ENCODE measurements at regions not wholly inside any gene's neighbourhood (a gene's known extent, or its start where the extent isn't known, plus 50 kb on each side); places are given as distances from the start of the nearest gene placed in this dataset.

DNA sequence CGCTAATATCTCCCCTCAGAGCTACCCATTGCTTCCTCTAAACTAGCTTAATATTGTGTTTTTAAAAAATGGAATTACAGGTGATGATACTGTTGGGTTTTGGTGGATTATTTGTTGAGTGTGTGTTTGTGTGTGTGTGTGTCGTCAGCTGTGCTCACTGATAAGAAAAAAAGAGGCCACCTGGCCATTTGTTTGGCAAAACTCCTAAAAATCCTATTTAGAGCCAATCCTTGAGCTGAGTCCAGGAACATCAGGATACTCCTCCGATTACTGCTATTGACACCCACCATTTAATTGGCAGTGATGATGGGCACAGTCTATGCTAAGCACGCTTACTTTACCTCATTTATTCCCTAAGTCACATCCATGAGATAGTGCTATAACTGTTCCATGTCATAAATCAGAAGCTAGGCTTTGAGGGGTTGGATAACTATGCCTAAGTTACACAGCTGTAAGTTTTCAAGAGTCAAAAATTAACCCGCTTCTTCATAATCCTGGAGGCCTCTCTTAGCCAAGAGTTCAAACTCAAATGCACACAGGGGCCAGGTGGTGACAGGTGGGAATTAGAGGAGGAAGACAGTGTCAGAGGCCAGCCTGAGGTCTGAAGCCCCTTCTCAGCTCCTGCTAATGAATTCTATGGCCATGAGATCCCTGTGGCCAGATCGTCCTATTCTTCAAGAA is 1026.6 kb upstream of the TMEM132C start:
- DNase-seq (ENCODE audit: low spot score in 2 of 2), result no peak
- Histone ChIP-seq H3K4me1 (no peaks in the 10 kb centered on the region), H3K4me3 (no peak overlapping the region), H3K9me3 (no peaks in the 10 kb centered on the region), H3K27me3 (ENCODE audit: low read depth) (no peaks in the 10 kb centered on the region), H3K36me3 (replicated peaks) (no peaks in the 10 kb centered on the region)
- in situ Hi-C loops (cut with MboI; ENCODE audit: low sequenced_read_pairs), result no loop called here

DNA sequence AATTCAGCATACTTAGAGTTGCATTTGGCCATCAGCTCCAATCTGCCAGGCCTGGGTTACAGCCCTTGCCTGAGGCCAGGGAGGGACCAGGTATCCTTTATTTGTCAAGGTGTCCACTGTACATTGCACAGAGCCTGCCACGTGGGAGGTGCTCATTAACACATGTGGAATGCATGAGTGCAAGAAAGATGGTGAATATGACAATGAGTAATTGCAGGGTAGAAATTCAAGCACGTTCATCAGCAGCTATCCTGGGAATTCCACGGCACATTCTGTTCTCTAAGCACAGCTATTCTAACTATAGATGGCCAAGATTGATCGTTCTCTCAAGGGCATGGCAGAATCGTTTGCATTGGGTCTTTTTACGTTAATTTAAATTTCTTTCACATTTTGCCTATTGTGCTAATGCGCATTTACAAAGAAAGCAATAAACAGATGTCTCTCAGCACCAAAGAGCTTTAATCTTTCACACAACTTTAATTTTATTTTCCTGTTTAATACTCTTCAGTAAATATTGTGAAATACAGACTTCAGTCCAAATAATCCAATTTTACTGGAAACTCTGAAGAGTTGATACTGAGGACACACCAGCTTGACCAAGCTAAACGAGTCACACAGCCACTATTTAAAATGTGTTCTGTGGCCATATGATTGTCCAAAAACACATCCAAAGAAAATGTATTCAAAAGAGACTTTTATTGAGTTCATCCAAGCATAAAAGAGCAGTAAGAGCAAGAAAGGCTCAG is 1025.7 kb upstream of the TMEM132C start:
- in situ Hi-C loops (cut with MboI; ENCODE audit: low sequenced_read_pairs), result no loop called here
- Histone ChIP-seq H3K9me3 (no peaks in the 10 kb centered on the region), H3K4me1 (no peaks in the 10 kb centered on the region), H3K36me3 (replicated peaks) (no peaks in the 10 kb centered on the region), H3K4me3 (no peak overlapping the region), H3K27me3 (ENCODE audit: low read depth) (no peaks in the 10 kb centered on the region)
- DNase-seq (ENCODE audit: low spot score in 2 of 2), result no peak

DNA sequence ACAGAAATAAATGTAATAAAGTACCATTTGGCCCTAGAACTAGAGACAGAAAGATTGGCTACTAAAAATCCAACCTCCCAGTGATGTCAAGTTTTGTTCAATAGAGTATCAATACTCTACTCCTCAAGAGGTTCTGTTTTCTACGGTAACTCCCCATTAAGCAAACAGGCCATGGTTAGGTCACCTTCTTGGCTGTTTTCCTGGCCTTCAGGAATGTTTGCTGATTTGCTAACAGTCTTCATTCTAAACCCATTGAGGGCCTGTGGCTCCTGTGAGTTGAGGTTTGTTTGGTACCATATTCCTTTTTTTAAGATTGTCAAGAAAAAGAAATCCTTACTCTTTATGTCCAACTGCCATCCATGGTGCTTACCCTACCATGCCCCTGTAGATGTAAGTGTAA is 1022.0 kb upstream of the TMEM132C start:
- Histone ChIP-seq H3K4me1 (no peaks in the 10 kb centered on the region), H3K36me3 (replicated peaks) (no peaks in the 10 kb centered on the region), H3K27me3 (ENCODE audit: low read depth) (no peaks in the 10 kb centered on the region), H3K4me3 (no peak overlapping the region), H3K9me3 (no peaks in the 10 kb centered on the region)
- no peak for DNase-seq (ENCODE audit: low spot score in 2 of 2)
- in situ Hi-C loops (cut with MboI; ENCODE audit: low sequenced_read_pairs), result no loop called here

DNA sequence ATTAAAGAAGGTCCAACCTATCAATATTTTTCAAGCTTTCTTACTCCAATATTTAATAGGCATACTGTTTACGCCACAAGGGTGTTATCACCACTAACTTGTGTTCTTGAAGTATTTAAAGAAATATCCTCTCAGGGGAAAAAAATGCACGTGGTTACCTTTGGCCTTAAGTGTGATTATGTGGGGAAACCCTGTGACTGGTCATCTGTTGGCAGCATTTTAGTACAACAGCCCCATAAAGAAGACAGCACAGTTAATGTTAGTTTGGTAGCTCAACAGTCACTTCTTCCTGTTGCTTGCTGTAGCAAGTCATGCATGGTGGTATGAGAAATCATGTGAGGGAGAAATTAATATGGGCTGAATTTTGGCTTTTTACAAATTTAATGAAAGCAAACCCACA is 1021.5 kb upstream of the TMEM132C start:
- DNase-seq (ENCODE audit: low spot score in 2 of 2), result no peak
- Histone ChIP-seq H3K9me3 (no peaks in the 10 kb centered on the region), H3K4me3 (no peak overlapping the region), H3K4me1 (no peaks in the 10 kb centered on the region), H3K27me3 (ENCODE audit: low read depth) (no peaks in the 10 kb centered on the region), H3K36me3 (replicated peaks) (no peaks in the 10 kb centered on the region)
- in situ Hi-C loops (cut with MboI; ENCODE audit: low sequenced_read_pairs), result no loop called here

DNA sequence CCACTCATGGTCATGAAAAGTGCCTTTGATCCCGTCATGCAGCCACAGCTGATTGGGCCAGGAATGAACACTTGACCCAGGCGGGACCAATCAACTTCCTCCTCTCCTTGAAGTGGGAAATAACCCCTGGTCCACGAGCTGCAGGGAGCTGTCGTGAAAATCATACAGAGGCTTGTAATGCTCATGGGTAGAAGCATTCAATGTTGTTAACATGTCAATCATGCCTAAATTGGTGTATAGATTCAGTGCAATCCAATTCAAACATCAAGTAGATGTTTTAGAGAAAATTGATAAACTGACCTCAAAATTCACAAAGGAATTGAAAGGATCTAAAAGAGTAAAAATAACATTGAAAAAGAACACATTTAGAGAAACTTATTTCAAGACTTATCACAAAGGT is 1019.0 kb upstream of the TMEM132C start:
- in situ Hi-C loops (cut with MboI; ENCODE audit: low sequenced_read_pairs), result no loop called here

DNA sequence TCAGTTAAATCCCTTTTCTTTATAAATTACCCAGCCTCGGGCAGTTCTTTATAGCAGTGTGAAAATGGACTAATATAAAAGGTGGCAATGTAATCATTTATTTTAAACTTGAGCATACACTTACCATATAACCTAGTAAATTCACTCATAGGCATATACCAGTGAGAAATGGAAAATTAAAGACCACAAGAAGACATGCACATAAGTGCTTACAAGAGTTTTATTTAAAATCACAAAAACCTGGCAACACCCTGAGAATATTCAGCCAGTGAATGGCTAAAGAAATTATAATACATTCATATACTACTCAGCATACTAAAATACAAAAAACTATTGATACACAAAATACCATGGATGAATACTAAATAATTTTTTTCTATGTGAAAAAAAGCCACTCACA is 1017.5 kb upstream of the TMEM132C start:
- in situ Hi-C loops (cut with MboI; ENCODE audit: low sequenced_read_pairs), result no loop called here
- no peak for DNase-seq (ENCODE audit: low spot score in 2 of 2)
- no peaks in the 10 kb centered on the region for H3K4me1 ChIP-seq
- no peaks in the 10 kb centered on the region for H3K27me3 ChIP-seq (ENCODE audit: low read depth)
- H3K36me3 ChIP-seq (replicated peaks), result no peaks in the 10 kb centered on the region
- H3K4me3 ChIP-seq, result no peak overlapping the region
- no peaks in the 10 kb centered on the region for H3K9me3 ChIP-seq

More for the DNA sequence above, 1019.0 kb upstream of the TMEM132C start:
- DNase-seq (ENCODE audit: low spot score in 2 of 2), result no peak
- Histone ChIP-seq H3K4me1 (no peaks in the 10 kb centered on the region), H3K9me3 (no peaks in the 10 kb centered on the region), H3K27me3 (ENCODE audit: low read depth) (no peaks in the 10 kb centered on the region), H3K36me3 (replicated peaks) (no peaks in the 10 kb centered on the region), H3K4me3 (no peak overlapping the region)

DNA sequence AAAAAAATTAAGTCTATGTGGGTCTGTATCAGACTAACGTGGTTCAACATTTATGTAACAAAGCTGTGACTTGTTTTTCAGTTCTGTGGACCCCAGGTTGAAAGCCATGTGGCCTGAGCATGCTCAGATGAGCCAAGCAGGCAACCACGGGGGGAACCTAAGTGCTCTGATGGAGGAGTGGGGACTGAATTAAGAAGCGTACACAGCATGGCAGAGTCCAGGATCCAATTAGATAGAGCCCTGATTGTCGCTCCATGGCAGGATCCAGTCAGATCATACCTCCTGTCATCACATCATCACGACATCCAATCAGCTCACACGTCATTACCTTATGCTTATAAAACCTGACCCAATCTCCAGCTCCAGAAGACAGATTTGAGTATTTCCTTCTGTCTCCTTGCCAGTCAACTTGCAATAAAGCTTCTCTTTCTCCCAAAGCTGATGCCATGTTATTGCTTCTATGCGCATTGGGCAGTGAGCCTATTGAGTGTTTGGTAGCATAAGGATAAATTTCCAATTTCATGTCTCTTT is 1013.1 kb upstream of the TMEM132C start:
- no peaks in the 10 kb centered on the region for H3K27me3 ChIP-seq (ENCODE audit: low read depth)
- H3K9me3 ChIP-seq, result no peaks in the 10 kb centered on the region
- H3K4me1 ChIP-seq, result no peaks in the 10 kb centered on the region
- DNase-seq (ENCODE audit: low spot score in 2 of 2), result no peak
- in situ Hi-C loops (cut with MboI; ENCODE audit: low sequenced_read_pairs), result no loop called here
- no peaks in the 10 kb centered on the region for H3K36me3 ChIP-seq (replicated peaks)
- no peak overlapping the region for H3K4me3 ChIP-seq

DNA sequence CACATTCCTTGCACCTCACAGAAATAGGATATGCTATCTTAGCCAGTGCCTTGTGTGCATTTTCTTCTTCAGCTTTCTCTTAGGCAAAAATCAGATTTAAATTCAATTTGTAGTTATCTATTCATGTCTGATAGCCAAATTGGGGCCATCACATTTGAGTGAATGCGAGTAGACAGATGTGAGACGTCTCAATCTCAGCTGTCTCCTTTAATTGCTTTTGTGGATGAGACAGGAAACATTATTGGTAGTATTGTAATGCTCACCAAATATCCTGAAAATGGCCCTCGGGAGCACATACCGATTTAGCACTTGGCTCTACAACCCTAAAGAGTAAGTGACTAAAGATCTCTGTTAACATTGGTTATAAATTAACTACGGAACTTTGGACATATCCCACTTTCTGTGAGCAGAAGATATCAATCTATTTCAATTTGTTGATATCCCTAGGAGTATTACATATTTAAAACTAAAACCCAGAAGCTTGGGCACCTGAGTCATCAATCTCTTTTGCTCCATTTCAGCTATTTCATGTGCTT is 1012.5 kb upstream of the TMEM132C start:
- DNase-seq (ENCODE audit: low spot score in 2 of 2), result no peak
- H3K4me3 ChIP-seq, result no peak overlapping the region
- H3K4me1 ChIP-seq, result no peaks in the 10 kb centered on the region
- H3K36me3 ChIP-seq (replicated peaks), result no peaks in the 10 kb centered on the region
- no peaks in the 10 kb centered on the region for H3K9me3 ChIP-seq
- in situ Hi-C loops (cut with MboI; ENCODE audit: low sequenced_read_pairs), result no loop called here
- no peaks in the 10 kb centered on the region for H3K27me3 ChIP-seq (ENCODE audit: low read depth)

DNA sequence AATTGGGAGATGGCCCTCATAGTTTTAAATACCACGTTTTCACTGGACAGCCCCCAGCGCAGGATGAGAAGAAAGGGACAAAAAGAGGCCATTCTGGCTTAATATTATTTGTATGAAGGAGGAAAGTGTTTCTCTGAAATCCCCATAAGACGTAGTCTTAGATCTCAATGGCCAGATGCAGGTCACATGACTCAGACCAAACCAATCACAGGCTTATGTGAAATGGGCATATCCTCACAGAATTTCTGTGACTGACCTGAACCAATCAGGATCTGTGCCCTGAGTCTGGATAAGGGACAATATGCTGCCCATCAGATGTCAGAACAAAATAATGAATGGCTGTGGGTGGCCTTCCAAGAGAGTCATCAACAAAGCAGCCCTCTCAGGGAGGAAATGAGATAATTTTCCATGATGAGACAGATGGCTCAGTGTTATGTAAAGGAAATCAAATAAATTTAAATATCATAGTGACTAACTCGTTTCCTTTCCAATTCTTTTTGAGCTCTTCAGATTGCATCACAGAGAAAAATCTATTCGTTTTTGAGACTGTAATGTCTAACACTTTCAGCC is 1009.5 kb upstream of the TMEM132C start:
- in situ Hi-C loops (cut with MboI; ENCODE audit: low sequenced_read_pairs), result no loop called here
- no peaks in the 10 kb centered on the region for H3K27me3 ChIP-seq (ENCODE audit: low read depth)
- no peak overlapping the region for H3K4me3 ChIP-seq
- no peak for DNase-seq (ENCODE audit: low spot score in 2 of 2)
- H3K36me3 ChIP-seq (replicated peaks), result no peaks in the 10 kb centered on the region
- H3K4me1 ChIP-seq, result no peaks in the 10 kb centered on the region
- no peaks in the 10 kb centered on the region for H3K9me3 ChIP-seq

DNA sequence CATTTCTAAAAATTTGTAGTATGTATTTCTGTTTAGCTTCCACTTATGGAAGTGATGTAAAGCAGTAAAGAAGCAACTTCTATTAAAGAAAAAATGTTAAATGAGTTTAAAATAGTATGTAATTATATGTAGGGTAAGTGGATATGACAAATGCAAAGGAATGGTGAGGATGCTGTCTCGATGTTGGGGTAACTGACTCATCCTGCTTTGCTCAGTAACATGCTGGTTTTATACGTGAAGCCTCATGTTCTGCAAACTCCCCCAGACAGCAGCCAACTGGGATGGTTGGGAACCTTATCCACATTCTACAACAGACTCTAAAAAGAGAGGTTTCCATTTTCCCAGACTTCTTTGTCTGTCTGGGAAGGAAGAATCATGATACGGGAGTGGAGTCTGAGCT is 1006.4 kb upstream of the TMEM132C start:
- in situ Hi-C loops (cut with MboI; ENCODE audit: low sequenced_read_pairs), result no loop called here
- no peak for DNase-seq (ENCODE audit: low spot score in 2 of 2)
- H3K4me3 ChIP-seq, result no peak overlapping the region
- no peaks in the 10 kb centered on the region for H3K4me1 ChIP-seq
- H3K27me3 ChIP-seq (ENCODE audit: low read depth), result no peaks in the 10 kb centered on the region
- H3K36me3 ChIP-seq (replicated peaks), result no peaks in the 10 kb centered on the region
- H3K9me3 ChIP-seq, result no peaks in the 10 kb centered on the region

DNA sequence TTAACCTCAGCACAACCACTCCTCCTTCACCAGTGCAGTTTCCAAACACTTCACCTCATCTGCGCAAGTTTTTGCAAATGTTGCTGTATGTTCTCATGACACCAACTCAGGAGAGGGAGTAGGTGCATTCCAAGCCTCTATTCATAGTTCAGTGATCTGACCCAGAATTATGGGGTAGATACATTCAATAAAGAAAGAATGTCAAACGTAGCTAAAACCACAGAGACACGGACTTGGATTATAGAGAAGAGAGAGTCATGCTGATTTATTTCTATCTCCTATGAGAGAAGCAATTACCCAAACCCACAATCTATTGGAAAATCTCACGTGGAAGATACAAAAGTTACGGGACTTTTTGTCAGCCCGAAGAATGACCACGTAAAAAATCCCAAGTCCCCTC is 1006.0 kb upstream of the TMEM132C start:
- Histone ChIP-seq H3K36me3 (replicated peaks) (no peaks in the 10 kb centered on the region), H3K27me3 (ENCODE audit: low read depth) (no peaks in the 10 kb centered on the region), H3K9me3 (no peaks in the 10 kb centered on the region), H3K4me3 (no peak overlapping the region), H3K4me1 (no peaks in the 10 kb centered on the region)
- in situ Hi-C loops (cut with MboI; ENCODE audit: low sequenced_read_pairs), result no loop called here
- DNase-seq (ENCODE audit: low spot score in 2 of 2), result no peak

DNA sequence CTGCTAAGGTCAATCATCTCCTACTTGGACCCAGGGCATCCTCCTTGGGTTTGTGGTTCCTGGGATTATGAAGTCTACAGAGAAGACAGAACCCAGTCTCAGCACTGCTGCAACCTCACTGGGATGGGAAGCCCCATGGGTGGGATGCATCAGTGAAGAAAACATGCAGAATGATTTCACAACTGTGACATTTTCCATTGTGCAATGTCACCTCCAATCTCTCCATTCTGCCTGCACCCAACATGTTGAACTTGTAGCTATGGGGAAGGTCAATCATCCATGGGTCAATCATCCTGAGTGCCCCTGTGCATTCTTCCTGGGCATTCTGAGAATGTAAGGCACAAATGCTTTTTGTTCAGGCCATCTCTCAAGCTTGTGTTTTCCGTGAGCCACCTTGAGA is 1004.4 kb upstream of the TMEM132C start:
- Histone ChIP-seq H3K4me3 (no peak overlapping the region), H3K4me1 (no peaks in the 10 kb centered on the region), H3K27me3 (ENCODE audit: low read depth) (no peaks in the 10 kb centered on the region), H3K9me3 (no peaks in the 10 kb centered on the region), H3K36me3 (replicated peaks) (no peaks in the 10 kb centered on the region)
- in situ Hi-C loops (cut with MboI; ENCODE audit: low sequenced_read_pairs), result no loop called here
- DNase-seq (ENCODE audit: low spot score in 2 of 2), result no peak

DNA sequence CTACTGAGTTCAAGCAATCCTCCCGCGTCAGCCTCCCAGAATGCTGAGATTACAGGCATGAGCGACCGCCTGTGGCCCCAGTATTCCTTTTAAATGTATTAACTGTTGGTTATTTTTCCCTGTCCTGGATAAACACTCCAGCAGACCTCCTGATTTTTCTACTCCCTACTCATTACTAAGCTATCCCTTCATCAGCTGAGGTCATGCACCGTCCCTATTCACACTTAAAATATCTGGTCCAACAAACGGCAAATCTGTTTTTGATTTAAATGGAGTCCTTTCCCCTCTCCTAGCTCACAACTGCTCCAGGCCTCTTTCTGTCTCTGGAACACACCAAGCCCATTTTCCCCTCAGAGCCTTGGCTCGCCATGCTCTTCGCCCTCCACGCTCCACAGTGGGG is 1003.3 kb upstream of the TMEM132C start:
- H3K27me3 ChIP-seq (ENCODE audit: low read depth), result no peaks in the 10 kb centered on the region
- no peaks in the 10 kb centered on the region for H3K4me1 ChIP-seq
- H3K36me3 ChIP-seq (replicated peaks), result no peaks in the 10 kb centered on the region
- no peak overlapping the region for H3K4me3 ChIP-seq
- no peak for DNase-seq (ENCODE audit: low spot score in 2 of 2)
- in situ Hi-C loops (cut with MboI; ENCODE audit: low sequenced_read_pairs), result no loop called here
- no peaks in the 10 kb centered on the region for H3K9me3 ChIP-seq

DNA sequence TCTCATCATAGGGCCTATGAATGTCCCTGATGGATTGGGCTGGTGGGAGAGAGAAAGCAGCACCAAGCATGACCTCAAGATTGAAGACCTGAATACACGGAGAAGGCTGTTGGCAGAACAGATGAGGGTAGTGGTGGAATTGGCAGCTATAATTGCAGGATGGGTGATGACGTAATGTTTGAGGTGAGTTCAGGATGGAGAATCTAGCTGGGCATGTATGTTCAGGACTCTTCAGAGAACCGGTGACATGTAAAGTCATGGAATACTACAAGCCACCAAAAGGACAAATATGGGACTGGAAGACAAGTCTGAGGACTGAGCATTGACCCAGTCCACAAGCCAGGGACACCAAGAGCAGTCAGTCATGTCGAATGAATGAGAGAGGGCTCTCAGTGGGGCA is 999.8 kb upstream of the TMEM132C start:
- Histone ChIP-seq H3K4me1 (no peaks in the 10 kb centered on the region), H3K4me3 (no peak overlapping the region), H3K36me3 (replicated peaks) (no peaks in the 10 kb centered on the region), H3K9me3 (no peaks in the 10 kb centered on the region), H3K27me3 (ENCODE audit: low read depth) (no peaks in the 10 kb centered on the region)
- DNase-seq (ENCODE audit: low spot score in 2 of 2), result no peak
- in situ Hi-C loops (cut with MboI; ENCODE audit: low sequenced_read_pairs), result no loop called here

All from HAP-1 (cell line).